GM12892 (cell line): ENCODE measurements at regions not wholly inside any gene's neighbourhood (a gene's known extent, or its start where the extent isn't known, plus 50 kb on each side); places are given as distances from the start of the nearest gene placed in this dataset.

Source experiments
- POLR2A ChIP-seq: IDR thresholded peaks from 2 replicates; pipeline ENCODE4 v1.6.1; 2011; ENCODE audit warnings: low read depth, low read length, control low read depth
- POLR2AphosphoS5 ChIP-seq: IDR thresholded peaks from 2 replicates; pipeline ENCODE4 v1.6.1; 2011; ENCODE audit warnings: low read depth, low read length, control low read depth
- TAF1 ChIP-seq: IDR thresholded peaks from 2 replicates; pipeline ENCODE4 v1.6.1; 2011; ENCODE audit warnings: low read depth, mild to moderate bottlenecking, control low read depth, low read length, borderline replicate concordance

- TF ChIP-seq TAF1 (no peak), POLR2A (no peak), POLR2AphosphoS5 (no peak)
Observed at GRCh38 chr9:80091526-80091925, 519.8 kb downstream of the TLE4 start.
